WTC11 (cell line): ENCODE measurements at regions not wholly inside any gene's neighbourhood (a gene's known extent, or its start where the extent isn't known, plus 50 kb on each side); places are given as distances from the start of the nearest gene placed in this dataset.

Experiments used
- CTCF ChIP-seq: fragments of 200-600 bp; IDR thresholded peaks from 2 replicates; pipeline ENCODE4 v1.8.0; 2022; ENCODE audit warnings: antibody characterized with exemption
- FOXK1 ChIP-seq: sonication (generic); formaldehyde crosslinking; IDR thresholded peaks from 2 replicates; pipeline ENCODE4 v1.8.0; 2022; ENCODE audit warnings: mild to moderate bottlenecking, moderate library complexity, missing genetic modification reagents
- GRHL2 ChIP-seq: fragments of 250-450 bp; sonication (Bioruptor Pico); IDR thresholded peaks from 2 replicates; pipeline ENCODE4 v1.8.0; 2022; ENCODE audit warnings: mild to moderate bottlenecking, moderate library complexity; ENCODE audit not compliant: insufficient replicate concordance, severe bottlenecking
- NFE2L1 ChIP-seq: sonication (generic); formaldehyde crosslinking; IDR thresholded peaks from 2 replicates; pipeline ENCODE4 v1.8.1; 2023; ENCODE audit warnings: missing genetic modification reagents
- PREB ChIP-seq: sonication (generic); formaldehyde crosslinking; IDR thresholded peaks from 2 replicates; pipeline ENCODE4 v1.8.1; 2022; ENCODE audit warnings: mild to moderate bottlenecking, missing genetic modification reagents, moderate library complexity, borderline replicate concordance
- TF ChIP-seq, protein P1 (sequence below): sonication (generic); formaldehyde crosslinking; IDR thresholded peaks from 2 replicates; pipeline ENCODE4 v1.8.1; 2023; ENCODE audit warnings: mild to moderate bottlenecking, missing genetic modification reagents

DNA sequence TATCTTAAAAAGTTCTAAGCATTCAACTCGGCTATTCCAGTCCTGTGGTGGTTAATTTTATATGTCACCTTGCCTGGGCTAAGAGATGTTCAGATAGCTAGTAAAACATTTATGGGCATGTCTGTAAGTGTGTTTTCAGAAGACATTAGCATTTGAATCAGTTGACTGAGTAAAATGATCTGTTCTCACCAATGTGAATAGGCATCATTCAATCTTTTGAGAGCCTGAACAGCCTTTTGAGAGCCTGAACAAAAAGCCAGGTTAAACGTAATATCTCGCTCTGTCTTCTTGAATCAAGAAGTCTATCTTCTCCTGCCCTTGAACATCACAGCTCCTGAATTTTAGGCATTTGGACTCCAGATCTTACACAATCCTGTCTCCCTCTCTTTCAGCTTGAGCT is 1266.1 kb downstream of the LRFN5 start:
- no peak for TF ChIP-seq CTCF
- TF ChIP-seq, protein P1, sequence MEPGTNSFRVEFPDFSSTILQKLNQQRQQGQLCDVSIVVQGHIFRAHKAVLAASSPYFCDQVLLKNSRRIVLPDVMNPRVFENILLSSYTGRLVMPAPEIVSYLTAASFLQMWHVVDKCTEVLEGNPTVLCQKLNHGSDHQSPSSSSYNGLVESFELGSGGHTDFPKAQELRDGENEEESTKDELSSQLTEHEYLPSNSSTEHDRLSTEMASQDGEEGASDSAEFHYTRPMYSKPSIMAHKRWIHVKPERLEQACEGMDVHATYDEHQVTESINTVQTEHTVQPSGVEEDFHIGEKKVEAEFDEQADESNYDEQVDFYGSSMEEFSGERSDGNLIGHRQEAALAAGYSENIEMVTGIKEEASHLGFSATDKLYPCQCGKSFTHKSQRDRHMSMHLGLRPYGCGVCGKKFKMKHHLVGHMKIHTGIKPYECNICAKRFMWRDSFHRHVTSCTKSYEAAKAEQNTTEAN: no peak
- no peak for TF ChIP-seq FOXK1
- TF ChIP-seq NFE2L1: no peak
- TF ChIP-seq PREB (CRISPR knock-in tag): no peak
- TF ChIP-seq GRHL2 (CRISPR knock-in tag): no peak
